Hepatocyte (in vitro differentiated cells): ENCODE measurements at regions not wholly inside any gene's neighbourhood (a gene's known extent, or its start where the extent isn't known, plus 50 kb on each side); places are given as distances from the start of the nearest gene placed in this dataset.

ENCODE experiments used
- CTCF ChIP-seq: fragments of 200-600 bp; sonication (generic); IDR thresholded peaks from 2 replicates; pipeline ENCODE4 v1.5.1; 2016; ENCODE audit warnings: antibody characterized with exemption, mild to moderate bottlenecking; ENCODE audit not compliant: poor library complexity
- EZH2phosphoT487 ChIP-seq: fragments of 200-600 bp; sonication (generic); IDR thresholded peaks from one replicate; pipeline ENCODE4 v1.6.1; 2018; ENCODE audit warnings: antibody characterized with exemption, mild to moderate bottlenecking, low read depth, moderate library complexity; ENCODE audit not compliant: unreplicated experiment, severe bottlenecking

DNA sequence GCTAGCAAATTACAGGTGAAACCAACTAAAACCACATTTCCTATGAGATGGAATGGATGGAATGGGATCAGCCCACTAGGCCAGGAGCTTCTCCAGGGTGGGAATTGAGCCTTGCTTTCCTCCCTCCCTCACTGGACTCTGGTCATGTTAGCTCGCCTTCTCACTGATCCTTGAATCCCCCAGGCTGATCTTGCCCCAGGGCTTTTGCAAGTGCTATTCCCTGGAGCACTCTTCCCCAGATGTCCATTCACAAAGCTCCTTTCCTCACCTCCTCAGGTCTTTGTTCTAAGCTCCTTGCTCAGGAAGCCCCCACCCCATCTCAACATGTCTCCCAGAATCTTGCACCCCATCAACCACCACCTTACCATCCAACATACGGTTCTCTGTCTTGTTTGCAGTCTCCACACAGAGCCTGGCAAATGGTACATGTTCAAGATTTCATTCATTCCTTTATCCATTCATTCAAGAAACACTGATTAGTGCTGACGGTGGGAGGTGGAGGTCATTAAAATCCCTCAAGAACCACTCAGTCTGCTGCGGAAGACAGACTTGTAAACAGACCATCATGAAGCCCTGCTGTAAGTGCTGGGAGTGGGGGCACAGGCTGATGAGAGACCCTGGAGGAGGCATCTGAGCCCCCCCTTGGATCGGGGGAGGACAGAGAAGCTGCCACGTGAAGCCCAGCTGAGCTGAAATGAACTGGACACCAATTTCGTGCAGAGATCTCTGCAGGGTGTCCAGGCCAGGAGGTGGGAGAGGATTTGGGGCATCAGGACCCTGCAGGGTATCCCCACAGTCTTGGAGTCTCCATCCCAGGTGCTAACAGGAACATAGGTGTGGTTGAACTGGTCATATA, 141.7 kb downstream of the BARX1 start:
- TF ChIP-seq EZH2phosphoT487 (no peak), CTCF (no peak)
